HPDE6-E6E7 (cell line): ENCODE measurements at regions not wholly inside any gene's neighbourhood (a gene's known extent, or its start where the extent isn't known, plus 50 kb on each side); places are given as distances from the start of the nearest gene placed in this dataset.

Experiments used
- DNase-seq: peaks from one replicate; pipeline ENCODE4 v3.0.0; 2011; ENCODE audit warnings: missing footprints; ENCODE audit errors: extremely low spot score

DNA sequence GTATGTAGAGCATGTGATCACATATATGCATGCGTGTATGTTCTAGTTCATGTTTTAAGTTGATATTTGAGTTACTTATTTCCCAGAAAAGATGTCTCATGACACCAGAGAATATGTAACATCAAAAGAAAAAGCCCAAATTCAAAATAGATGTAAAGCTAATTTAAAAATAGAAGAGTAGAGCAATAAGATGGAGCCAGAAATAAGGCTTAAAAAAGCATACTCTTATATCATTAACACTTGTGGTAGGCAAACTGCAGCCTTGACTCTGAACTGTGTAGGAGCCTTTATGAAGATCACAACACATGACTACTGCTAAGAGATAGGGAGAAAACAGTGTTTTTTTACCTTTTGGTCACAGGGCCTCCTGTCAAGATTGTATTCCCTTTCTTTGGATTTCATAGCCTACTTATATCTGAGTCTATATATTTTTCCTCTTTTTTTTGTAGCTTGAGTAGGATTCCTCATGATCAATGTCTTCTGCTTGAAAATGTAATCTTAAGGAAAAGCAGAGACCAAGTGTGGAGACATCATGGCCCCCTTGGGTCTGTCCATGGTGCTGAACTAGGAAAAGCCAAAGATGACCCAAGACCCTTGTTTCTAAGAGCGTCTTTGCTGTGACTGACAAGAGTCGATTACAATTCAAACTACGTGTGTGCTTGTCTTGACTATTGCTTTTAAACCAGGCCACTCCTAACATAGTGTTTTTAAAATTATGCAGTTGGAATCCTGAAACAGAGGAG, 390.4 kb downstream of the SHISA9 start:
- DNase-seq, result no peak

DNA sequence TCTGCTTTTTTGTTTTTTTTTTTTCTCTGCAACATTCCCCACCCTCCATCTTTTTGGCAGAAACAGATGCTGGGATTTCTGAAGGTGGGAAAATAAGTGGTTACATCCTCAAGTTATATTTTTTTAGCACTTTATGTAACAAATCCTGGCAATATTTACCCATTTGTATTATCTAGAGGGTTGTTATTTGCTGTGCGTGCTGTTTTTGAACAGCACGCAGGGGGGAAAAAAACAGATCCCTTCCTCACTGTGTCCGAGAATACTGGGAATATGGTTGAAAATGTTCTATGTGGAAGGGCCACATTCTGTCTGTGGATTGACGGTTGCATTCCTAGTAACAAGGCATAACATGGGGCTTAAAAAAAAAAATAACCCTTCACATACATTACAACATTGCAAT, 394.8 kb downstream of the SHISA9 start:
- DNase-seq, result no peak

DNA sequence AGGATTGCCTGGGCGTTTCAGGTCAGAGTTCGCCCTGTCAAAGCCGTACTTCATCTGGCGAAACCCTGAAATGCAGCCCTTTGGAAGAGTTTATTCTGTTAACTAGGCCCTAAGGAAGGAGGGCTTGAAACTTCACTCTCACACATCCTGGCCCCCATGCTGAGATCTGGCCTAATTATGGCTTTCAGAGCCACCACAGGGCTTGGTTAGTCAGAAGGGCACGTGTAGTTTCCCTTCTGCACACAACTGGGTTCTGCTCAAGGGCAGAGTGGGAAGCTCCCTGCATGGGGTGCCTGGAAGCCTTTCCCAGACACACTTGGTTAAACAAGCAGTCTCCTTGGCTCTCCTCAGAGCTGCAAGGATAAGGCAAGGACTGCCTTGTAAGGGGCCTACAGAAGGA, 397.3 kb downstream of the SHISA9 start:
- DNase-seq, result no peak

GRCh38 chr16:13300066-13300840, 398.9 kb downstream of the SHISA9 start:
- DNase-seq, result no peak

DNA sequence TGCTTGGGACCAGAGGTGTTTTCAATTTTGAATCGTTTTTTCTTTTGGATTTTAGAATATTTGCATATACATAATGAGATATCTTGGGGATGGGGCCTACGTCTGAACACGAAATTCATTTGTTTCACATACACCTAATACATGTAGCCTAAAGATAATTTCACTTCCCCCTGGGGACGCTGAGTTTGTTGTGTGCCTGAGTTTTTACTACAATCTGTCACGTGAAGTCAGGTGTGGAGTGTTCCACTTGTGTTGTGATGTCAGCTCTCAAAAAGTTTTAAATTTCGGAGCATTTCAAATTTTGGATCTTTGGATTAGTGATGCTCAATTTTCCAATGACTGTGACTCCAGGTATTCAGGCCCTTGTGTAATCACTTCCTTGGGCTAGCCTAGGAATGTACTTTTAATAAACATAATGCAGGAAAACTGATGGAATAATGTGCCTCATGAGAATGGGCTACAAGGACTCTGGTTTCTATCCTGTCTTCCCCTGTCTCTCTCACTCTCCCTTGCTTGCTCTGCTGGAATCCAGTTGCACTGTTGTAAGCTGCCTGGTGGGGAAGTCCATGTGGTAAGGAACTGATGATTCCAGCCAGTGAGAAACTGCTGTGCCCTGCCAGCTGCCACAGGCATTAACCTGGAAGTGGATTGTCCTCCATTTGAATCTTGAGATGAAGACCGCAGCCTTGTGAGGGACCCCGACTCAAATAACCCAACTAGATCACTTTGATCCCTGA, 403.8 kb downstream of the SHISA9 start:
- DNase-seq, result no peak

DNA sequence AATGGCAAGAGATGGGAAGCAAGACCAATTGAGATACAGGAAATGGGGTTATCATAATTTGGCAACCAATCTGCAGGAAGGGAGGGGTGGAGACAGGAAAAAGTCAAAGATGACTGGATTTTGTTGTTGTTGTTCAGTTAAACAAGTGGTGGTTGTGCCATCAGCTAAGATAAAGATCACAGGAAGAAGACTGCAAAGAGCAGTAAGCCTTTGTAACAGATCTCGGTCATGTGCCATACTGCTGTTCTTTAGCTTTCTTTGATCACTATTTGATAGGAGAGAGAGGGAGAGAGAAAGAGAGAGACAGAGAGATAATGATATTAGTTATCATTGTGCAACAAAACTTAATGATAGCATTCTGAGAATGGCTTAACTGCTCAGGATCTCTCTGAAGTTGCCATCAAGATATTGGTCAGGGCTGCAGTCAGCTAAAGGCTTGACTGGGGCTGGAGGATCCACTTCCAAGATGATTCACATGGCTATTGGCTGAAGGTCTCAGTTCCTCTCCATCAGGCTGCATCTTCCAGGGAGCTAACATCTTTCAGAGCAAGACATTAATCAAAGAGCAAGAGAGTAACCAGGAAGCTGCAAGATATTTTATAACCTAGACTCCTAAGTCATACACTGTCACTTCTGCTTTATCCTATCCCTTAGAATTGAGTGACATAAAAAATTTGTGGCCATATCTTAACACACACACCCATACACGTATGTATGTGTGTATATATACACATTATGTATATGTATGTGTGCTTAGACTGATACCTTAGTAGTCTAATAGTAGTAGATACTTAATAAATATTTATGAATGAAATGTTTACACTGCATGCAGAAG, 405.0 kb downstream of the SHISA9 start:
- no peak for DNase-seq

DNA sequence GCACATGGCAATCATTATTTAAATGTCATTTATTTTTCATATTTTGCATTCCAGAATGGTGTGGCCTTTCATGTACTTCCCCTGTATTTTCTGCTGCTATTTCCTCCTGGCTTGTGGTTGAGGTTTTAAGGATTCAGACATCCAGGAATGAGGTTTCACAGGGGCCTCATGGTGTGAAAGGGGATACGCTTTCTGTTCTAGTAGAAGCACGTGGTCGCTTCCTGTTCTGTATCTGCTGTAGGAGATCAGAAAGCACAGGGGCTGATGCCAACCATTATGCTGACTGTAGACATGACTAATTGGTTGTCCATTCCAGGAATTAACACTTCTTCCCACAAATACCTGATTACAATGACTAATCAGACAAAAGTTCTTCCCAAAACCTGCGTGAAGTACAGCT, 405.9 kb downstream of the SHISA9 start:
- peak; percentile 4 for DNase-seq

DNA sequence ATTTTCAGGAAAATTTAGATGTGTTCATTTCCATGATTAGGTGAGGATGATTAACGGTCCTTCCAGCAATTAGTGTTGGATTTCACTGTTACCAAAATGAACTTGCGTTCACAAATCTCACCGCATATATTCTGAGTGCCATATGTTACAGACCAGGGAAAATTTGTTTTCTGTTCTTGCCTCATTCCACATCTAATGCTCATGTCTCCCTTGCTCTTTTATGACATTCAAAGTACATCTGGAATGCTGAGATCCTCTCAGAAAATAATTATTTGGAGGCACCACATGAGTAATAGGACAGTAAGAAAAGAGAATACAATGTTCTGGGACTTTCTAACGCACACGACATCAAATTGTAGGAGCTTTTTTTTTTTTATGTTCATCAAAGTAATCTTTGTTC, 406.5 kb downstream of the SHISA9 start:
- no peak for DNase-seq

DNA sequence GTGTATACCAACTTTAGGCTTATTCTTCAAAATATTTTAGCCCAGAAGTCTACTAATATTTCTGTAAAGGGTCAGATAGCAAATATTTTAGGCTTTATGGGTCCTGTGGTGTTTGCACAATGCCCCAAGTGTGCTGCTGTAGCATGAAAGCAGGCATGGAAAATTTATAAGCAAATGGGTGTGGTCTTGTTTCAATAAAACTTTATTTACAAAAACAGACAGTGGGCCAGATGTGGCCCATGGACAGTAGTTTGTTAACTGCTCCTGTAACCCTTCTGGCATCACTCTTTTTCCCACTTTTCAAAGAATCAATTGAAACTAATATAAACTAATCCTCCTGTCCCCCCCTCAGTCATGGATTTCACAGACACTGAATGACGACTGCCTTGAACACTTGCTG, 410.7 kb downstream of the SHISA9 start:
- DNase-seq, result no peak

DNA sequence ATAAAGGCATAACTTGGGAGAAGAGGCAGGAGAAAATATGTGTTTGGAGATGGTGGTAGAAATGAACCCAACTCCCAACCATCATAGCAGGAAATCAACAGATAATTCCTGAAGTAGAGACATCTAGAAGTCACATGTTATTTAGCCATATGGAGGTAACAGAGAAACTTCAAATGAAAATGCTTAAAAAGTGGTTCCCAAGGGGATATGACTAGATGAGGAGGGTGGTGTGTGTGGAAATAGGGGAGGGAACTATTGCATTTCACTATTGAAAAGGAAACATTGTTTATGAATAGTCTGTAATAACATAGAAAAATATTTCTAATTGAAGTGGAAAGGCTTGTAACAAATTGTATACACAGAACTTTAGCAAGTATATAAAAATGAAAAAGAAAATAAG, 412.0 kb downstream of the SHISA9 start:
- no peak for DNase-seq

DNA sequence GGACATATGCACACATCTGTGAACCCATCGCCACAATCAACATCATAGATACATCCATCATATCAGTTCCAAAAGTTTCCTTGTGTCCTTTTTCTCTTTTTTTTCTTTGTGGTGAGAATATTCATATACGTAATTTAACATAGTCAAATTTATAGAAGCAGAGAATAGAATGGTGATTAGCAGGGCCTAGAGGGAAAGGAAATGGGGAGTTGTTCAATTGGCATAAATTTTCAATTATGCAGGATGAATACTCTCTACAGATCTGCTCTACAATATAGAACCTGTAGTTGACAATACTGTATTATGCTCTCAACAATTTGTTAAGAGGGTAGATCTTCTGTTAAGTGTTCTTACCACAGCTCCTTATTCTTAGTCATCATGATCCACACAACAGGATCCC, 413.2 kb downstream of the SHISA9 start:
- no peak for DNase-seq

GRCh38 chr16:13315642-13316427, 414.4 kb downstream of the SHISA9 start:
- no peak for DNase-seq

GRCh38 chr16:13322336-13322735, 420.9 kb downstream of the SHISA9 start:
- DNase-seq, result no peak

DNA sequence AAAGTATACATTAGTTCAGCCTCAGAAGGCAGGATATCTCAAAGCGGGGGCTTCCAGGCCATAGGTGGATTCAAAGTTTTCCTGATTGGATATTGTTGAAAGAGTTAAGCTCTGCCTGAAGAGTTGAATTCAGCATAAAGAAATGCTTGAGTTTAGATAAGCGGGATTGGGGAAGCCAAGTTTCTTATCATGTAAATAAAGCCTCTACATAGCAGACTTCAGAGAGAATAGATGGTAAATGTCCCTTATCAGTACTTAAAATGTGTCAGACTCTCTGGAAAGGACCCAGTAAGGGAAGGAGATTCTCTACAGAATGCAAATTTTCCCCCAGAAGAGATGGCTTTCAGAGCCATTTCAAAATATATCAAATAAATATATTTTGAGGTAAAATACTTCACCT, 423.5 kb downstream of the SHISA9 start:
- DNase-seq, result no peak

DNA sequence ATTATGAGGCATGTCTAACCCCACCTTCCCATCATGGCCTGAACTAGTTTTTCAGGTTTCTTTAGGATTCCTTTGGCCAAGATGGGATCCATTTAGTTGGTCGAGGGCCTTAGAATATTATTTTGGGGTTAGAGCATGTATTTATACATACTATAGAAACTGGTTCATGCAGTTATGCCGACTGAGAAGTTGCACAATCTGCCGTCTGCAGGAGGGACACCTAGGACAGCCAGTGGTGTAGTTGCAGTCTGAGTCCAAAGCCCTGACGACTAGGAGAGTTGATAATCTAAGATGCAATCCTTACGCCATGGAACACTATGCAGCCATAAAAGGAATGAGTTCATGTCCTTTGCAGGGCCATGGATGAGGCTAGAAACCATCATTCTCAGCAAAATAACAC, 424.0 kb downstream of the SHISA9 start:
- DNase-seq, result no peak

- DNase-seq, result no peak
Measured at GRCh38 chr16:13331918-13332317, 430.5 kb downstream of the SHISA9 start.

DNA sequence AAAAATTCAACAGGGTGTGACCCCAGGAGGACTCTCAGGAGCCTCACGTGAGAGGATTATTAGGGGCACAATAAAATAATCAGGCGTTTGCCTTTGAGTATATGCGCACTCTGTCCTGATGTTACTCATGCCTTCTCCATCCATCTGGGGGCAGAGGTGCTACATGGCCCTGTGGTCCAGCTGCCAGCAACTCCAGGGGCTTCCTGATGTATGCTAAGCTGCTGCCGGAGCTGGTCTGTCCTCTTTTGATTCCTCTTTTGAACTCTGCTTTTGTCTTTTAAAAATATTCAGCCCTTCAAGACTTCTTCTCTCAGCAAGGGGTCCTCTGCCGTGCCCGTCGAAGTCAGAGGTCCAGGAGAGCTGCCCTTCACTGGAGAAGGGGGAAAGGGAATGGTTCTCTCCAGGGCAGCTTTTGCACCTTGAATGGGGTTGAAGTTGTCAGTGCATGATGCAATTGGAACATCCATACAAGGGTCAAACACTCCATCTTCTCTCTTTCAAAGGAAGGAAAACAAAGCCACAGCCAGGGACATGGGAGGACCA, 431.4 kb downstream of the SHISA9 start:
- no peak for DNase-seq

DNA sequence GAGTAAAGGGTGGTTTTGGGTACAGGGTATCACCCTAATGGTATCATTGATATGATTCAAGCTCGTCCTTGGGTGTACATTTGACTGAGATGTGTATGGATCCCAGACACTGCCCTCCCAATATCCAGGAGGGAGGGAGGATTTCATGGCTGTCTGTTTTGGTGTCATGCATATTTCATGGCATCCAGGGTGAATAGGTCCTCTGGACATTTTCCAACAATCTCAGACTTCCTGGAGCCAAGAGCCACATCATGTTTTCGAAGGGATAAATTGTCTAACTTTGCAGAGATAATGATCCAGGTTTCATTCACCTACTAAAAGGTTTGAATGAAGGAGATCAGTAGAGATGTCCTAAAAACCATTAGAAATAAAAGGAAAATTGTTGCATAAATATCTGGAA, 431.9 kb downstream of the SHISA9 start:
- no peak for DNase-seq

GRCh38 chr16:13335879-13336278, 434.5 kb downstream of the SHISA9 start:
- DNase-seq, result no peak

- no peak for DNase-seq
Measured at GRCh38 chr16:13336335-13336734, 434.9 kb downstream of the SHISA9 start.
